ENCODE measurements at regions not wholly inside any gene's neighbourhood (a gene's known extent, or its start where the extent isn't known, plus 50 kb on each side); places are given as distances from the start of the nearest gene placed in this dataset.

- peak; percentile 83 for DNase-seq (ENCODE audit: low read depth)
These were observed 173.2 kb upstream of the PRNP start for GRCh38 chr20:4512891-4513550.

- DNase-seq (ENCODE audit: low read depth) = no peak
These were observed 174.5 kb upstream of the PRNP start for GRCh38 chr20:4511776-4512175.

GRCh38 chr20:4509825-4510522, 176.3 kb upstream of the PRNP start:
- no peak for DNase-seq (ENCODE audit: low read depth)

GRCh38 chr20:4508773-4509172, 177.5 kb upstream of the PRNP start:
- no peak for DNase-seq (ENCODE audit: low read depth)

GRCh38 chr20:4507288-4507719, 179.0 kb upstream of the PRNP start:
- DNase-seq (ENCODE audit: low read depth) = peak; percentile 96

- no peak for DNase-seq (ENCODE audit: low read depth)
These were observed 181.4 kb upstream of the PRNP start for GRCh38 chr20:4504814-4505213.

GRCh38 chr20:4502756-4503155, 183.5 kb upstream of the PRNP start:
- no peak for DNase-seq (ENCODE audit: low read depth)

- DNase-seq (ENCODE audit: low read depth) = no peak
These were observed 192.9 kb upstream of the PRNP start for GRCh38 chr20:4493386-4493785.

- no peak for DNase-seq (ENCODE audit: low read depth)
These were observed 194.6 kb upstream of the PRNP start for GRCh38 chr20:4491643-4492042.

GRCh38 chr20:4490606-4491280, 195.5 kb upstream of the PRNP start:
- peak; percentile 64 for DNase-seq (ENCODE audit: low read depth)

- DNase-seq (ENCODE audit: low read depth) = no peak
These were observed 196.2 kb upstream of the PRNP start for GRCh38 chr20:4490045-4490444.

GRCh38 chr20:4488407-4489339, 197.6 kb upstream of the PRNP start:
- peak; percentile 55 for DNase-seq (ENCODE audit: low read depth)

- DNase-seq (ENCODE audit: low read depth) = no peak
These were observed 201.8 kb upstream of the PRNP start for GRCh38 chr20:4484379-4484997.

- no peak for DNase-seq (ENCODE audit: low read depth)
These were observed 202.3 kb upstream of the PRNP start for GRCh38 chr20:4483961-4484360.

GRCh38 chr20:4483486-4483885, 202.8 kb upstream of the PRNP start:
- DNase-seq (ENCODE audit: low read depth) = no peak

- DNase-seq (ENCODE audit: low read depth) = no peak
These were observed 206.2 kb upstream of the PRNP start for GRCh38 chr20:4480104-4480503.

GRCh38 chr20:4476903-4477500, 209.3 kb upstream of the PRNP start:
- no peak for DNase-seq (ENCODE audit: low read depth)

GRCh38 chr20:4472906-4473305, 213.3 kb upstream of the PRNP start:
- no peak for DNase-seq (ENCODE audit: low read depth)

GRCh38 chr20:4471221-4471620, 215.0 kb upstream of the PRNP start:
- peak; percentile 80 for DNase-seq (ENCODE audit: low read depth)

GRCh38 chr20:4470375-4470774, 215.9 kb upstream of the PRNP start:
- DNase-seq (ENCODE audit: low read depth) = peak; percentile 91

GRCh38 chr20:4469910-4470309, 216.3 kb upstream of the PRNP start:
- no peak for DNase-seq (ENCODE audit: low read depth)
